Osteoblast (primary cell): ENCODE measurements at regions not wholly inside any gene's neighbourhood (a gene's known extent, or its start where the extent isn't known, plus 50 kb on each side); places are given as distances from the start of the nearest gene placed in this dataset.

Experiments used
- DNase-seq: peaks from one replicate; pipeline ENCODE4 v3.0.0; 2011; ENCODE audit warnings: low spot score, mixed read lengths; ENCODE audit not compliant: insufficient read length; ENCODE audit errors: missing footprints
- H2AFZ ChIP-seq: 2 replicates; pipeline ENCODE4 v1.6.0; 2011; ENCODE audit warnings: mild to moderate bottlenecking, low read length
- H3K27ac ChIP-seq: 2 replicates; pipeline ENCODE4 v1.5.1; 2011; ENCODE audit warnings: mild to moderate bottlenecking, low read depth, low read length, moderate library complexity
- H3K27me3 ChIP-seq: 2 replicates; pipeline ENCODE4 v1.6.0; 2012; ENCODE audit warnings: mild to moderate bottlenecking, control low read depth, inconsistent platforms, low read length, moderate library complexity; ENCODE audit not compliant: insufficient read depth
- H3K36me3 ChIP-seq: 2 replicates; pipeline ENCODE4 v1.5.1; 2011; ENCODE audit warnings: mild to moderate bottlenecking, low read length, control low read depth, moderate library complexity; ENCODE audit not compliant: insufficient read depth
- H3K4me1 ChIP-seq: 2 replicates; pipeline ENCODE4 v1.5.1; 2011; ENCODE audit warnings: mild to moderate bottlenecking, low read length, control low read depth, moderate library complexity; ENCODE audit not compliant: insufficient read depth
- H3K4me2 ChIP-seq: 2 replicates; pipeline ENCODE4 v1.6.0; 2011; ENCODE audit warnings: mild to moderate bottlenecking, low read length; ENCODE audit not compliant: insufficient read depth
- H3K4me3 ChIP-seq: fragments of 200-600 bp; sonication (generic); 3 replicates; pipeline ENCODE4 v1.5.1; 2012; ENCODE audit warnings: mild to moderate bottlenecking, low read length, inconsistent platforms; ENCODE audit not compliant: insufficient read depth
- H3K79me2 ChIP-seq: 2 replicates; pipeline ENCODE4 v1.6.0; 2012; ENCODE audit warnings: mild to moderate bottlenecking, low read length, control low read depth, inconsistent platforms; ENCODE audit not compliant: insufficient read depth
- H3K9me3 ChIP-seq: 2 replicates; pipeline ENCODE4 v1.5.1; 2011; ENCODE audit warnings: low read depth, low read length, control low read depth
- H4K20me1 ChIP-seq: 2 replicates; pipeline ENCODE4 v1.6.0; 2012; ENCODE audit warnings: mild to moderate bottlenecking, low read length, control low read depth; ENCODE audit not compliant: insufficient read depth
- TF ChIP-seq, protein P1 (sequence below): IDR thresholded peaks from 2 replicates; pipeline ENCODE4 v1.5.1; 2011; ENCODE audit warnings: mild to moderate bottlenecking, low read depth, low read length, moderate library complexity; ENCODE audit errors: extremely low read depth

DNA sequence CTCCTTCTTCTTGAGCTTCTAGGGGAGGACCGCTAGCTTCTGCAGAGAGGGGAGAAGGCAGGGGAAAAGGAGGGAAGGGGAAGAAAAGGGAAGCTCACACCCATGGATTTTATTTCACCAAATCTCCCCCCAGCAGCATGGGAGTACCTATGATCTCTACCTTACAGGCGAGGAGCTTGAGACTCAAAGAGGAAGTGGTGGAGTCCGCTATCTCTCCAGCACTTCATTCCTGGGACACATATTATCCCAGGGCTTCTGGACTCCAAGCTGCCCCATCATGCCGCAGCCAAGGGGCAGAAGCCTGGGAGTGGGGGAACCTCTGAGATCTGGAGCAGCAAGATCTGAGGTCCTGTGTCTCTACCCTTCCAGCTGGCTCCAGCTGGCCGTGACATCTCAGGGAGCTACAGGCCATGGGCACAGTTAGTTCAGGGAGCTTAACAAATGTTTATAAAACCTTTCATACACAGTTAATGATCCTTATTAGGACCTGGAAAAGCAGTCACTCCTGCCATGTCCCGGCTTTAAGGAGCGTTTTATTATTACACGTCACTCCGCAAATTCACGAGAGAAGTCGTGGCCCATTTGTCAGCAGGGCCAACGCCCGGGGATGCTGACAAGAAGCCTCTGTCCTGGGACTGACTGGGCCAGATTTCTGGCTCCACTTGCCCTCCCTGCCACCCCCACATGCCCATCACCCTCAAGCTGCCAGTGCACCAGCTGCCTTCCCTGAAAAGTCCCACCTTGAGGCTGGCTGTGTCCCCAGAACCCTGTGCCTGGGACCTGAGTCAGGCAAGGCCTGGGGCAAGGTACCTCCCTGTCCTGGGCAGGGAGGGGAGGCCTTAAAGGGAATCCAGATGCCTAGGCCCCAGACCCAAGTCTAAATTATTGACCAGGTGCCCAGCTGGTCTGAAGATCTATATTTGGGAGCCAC lies 132.1 kb upstream of the ZMIZ1 start:
- Histone ChIP-seq H3K4me1 (peaks cover 9% of the 10 kb centered on the region), H3K4me2 (no peak overlapping the region), H3K4me3 (no peak overlapping the region), H2AFZ (no peak overlapping the region), H3K9me3 (no peaks in the 10 kb centered on the region), H4K20me1 (no peaks in the 10 kb centered on the region), H3K27ac (no peak overlapping the region), H3K36me3 (no peaks in the 10 kb centered on the region), H3K79me2 (no peaks in the 10 kb centered on the region), H3K27me3 (no peaks in the 10 kb centered on the region)
- no peak for DNase-seq
- TF ChIP-seq, protein P1, sequence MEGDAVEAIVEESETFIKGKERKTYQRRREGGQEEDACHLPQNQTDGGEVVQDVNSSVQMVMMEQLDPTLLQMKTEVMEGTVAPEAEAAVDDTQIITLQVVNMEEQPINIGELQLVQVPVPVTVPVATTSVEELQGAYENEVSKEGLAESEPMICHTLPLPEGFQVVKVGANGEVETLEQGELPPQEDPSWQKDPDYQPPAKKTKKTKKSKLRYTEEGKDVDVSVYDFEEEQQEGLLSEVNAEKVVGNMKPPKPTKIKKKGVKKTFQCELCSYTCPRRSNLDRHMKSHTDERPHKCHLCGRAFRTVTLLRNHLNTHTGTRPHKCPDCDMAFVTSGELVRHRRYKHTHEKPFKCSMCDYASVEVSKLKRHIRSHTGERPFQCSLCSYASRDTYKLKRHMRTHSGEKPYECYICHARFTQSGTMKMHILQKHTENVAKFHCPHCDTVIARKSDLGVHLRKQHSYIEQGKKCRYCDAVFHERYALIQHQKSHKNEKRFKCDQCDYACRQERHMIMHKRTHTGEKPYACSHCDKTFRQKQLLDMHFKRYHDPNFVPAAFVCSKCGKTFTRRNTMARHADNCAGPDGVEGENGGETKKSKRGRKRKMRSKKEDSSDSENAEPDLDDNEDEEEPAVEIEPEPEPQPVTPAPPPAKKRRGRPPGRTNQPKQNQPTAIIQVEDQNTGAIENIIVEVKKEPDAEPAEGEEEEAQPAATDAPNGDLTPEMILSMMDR, result no peak

DNA sequence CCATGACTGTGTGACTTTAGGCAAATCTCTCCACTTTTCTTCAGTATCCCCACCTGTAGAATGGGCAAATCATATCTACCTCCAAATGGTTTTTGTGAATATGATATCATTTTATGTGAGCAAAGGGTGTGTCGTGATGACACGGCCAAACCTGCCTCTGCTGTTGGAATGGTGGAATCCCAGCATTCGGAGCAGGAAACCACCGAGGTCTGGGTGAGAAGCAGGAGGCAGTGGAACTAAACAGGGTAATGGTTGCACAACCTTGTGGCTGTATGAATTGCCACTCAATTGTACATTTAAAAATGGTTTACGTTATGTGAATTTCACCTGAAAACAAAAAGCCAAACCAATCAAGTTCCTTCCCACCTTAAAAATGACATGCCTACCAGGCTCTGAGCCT lies 131.4 kb upstream of the ZMIZ1 start:
- DNase-seq, result no peak
- H3K4me3 ChIP-seq, result no peak overlapping the region
- no peak overlapping the region for H2AFZ ChIP-seq
- H3K36me3 ChIP-seq, result no peaks in the 10 kb centered on the region
- TF ChIP-seq, protein P1, result no peak
- H3K4me2 ChIP-seq, result no peak overlapping the region
- no peaks in the 10 kb centered on the region for H3K9me3 ChIP-seq
- H3K27me3 ChIP-seq, result no peaks in the 10 kb centered on the region
- no peak overlapping the region for H3K27ac ChIP-seq
- H4K20me1 ChIP-seq, result no peaks in the 10 kb centered on the region
- H3K79me2 ChIP-seq, result no peaks in the 10 kb centered on the region
- peaks cover 2% of the 10 kb centered on the region for H3K4me1 ChIP-seq

DNA sequence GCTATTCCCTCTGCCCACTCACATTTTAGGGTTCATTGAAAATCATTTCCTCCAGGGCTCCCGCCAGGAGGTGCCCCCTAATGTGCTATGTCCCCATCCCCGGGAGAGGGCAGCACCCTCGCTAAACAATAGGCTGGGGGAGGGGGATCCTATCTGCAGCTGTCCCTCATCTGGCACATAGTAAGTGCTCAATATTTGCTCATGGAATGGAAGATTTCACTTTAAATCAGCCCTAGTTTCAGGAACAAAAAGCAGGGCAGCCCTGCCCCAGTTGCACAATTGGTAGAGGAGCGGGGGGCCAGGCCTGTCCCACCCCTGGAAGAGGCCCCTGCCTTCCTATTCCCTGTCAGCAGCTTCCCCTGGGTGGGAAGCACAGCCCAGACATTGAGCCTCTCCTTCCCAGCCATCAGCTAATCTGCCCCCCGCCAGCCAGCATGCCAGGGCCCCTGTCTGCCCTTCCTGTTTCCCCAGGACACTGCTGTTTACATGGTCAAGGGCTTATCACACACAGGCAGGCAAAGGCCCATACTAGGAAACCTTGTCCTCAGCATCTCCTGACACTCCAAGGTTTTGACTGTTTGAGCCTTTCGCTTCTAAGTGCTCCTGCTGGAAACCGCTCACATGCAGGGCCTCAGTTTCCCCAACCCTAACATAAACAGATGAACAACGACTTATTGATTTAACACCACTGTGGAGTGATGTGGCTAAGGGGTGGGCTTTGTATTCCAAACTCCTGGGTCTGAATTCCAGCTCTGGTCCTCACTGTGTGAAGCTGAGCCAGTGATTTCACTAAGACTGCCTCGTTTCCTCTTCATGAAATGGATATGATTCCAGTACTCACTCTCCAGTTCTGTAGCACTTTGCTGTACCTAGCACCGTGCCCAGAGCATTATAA lies 130.7 kb upstream of the ZMIZ1 start:
- Histone ChIP-seq H3K4me1 (no peaks in the 10 kb centered on the region), H2AFZ (no peak overlapping the region)
- TF ChIP-seq, protein P1, result no peak

More for the DNA sequence above, 130.7 kb upstream of the ZMIZ1 start:
- Histone ChIP-seq H3K27ac (no peak overlapping the region), H3K4me2 (no peak overlapping the region), H3K36me3 (no peaks in the 10 kb centered on the region), H3K79me2 (no peaks in the 10 kb centered on the region), H3K9me3 (no peaks in the 10 kb centered on the region), H3K27me3 (no peaks in the 10 kb centered on the region), H3K4me3 (no peak overlapping the region), H4K20me1 (no peaks in the 10 kb centered on the region)
- DNase-seq, result no peak
